BLaER1 (cell line): ENCODE measurements at regions not wholly inside any gene's neighbourhood (a gene's known extent, or its start where the extent isn't known, plus 50 kb on each side); places are given as distances from the start of the nearest gene placed in this dataset.
"Not testable (repeated sequence)": the region's sequence is repeated elsewhere in the genome, so short reads cannot be mapped to it uniquely, and the experiment has no call there.

ENCODE experiments used
- H3K27ac ChIP-seq: shearing (Covaris generic); formaldehyde crosslinking; 2 replicates; pipeline ENCODE4 v1.8.1; 2022
- H3K27me3 ChIP-seq: shearing (Covaris generic); formaldehyde crosslinking; 2 replicates; pipeline ENCODE4 v1.8.1; 2022
- H3K36me3 ChIP-seq: shearing (Covaris generic); formaldehyde crosslinking; 2 replicates; pipeline ENCODE4 v1.8.1; 2022
- H3K4me1 ChIP-seq: shearing (Covaris generic); formaldehyde crosslinking; 2 replicates; pipeline ENCODE4 v1.8.1; 2022
- H3K4me2 ChIP-seq: shearing (Covaris generic); formaldehyde crosslinking; 2 replicates; pipeline ENCODE4 v1.8.1; 2022
- H3K4me3 ChIP-seq: shearing (Covaris generic); formaldehyde crosslinking; 2 replicates; pipeline ENCODE4 v1.8.1; 2022
- H3K9ac ChIP-seq: shearing (Covaris generic); formaldehyde crosslinking; 2 replicates; pipeline ENCODE4 v1.8.1; 2022
- H3K9me3 ChIP-seq: shearing (Covaris generic); formaldehyde crosslinking; 2 replicates; pipeline ENCODE4 v1.8.1; 2022
- H4K20me1 ChIP-seq: shearing (Covaris generic); formaldehyde crosslinking; 2 replicates; pipeline ENCODE4 v1.8.1; 2022
- Cebpa-rat ChIP-seq: shearing (Covaris generic); IDR thresholded peaks from 2 replicates; pipeline ENCODE4 v1.8.1; 2022

DNA sequence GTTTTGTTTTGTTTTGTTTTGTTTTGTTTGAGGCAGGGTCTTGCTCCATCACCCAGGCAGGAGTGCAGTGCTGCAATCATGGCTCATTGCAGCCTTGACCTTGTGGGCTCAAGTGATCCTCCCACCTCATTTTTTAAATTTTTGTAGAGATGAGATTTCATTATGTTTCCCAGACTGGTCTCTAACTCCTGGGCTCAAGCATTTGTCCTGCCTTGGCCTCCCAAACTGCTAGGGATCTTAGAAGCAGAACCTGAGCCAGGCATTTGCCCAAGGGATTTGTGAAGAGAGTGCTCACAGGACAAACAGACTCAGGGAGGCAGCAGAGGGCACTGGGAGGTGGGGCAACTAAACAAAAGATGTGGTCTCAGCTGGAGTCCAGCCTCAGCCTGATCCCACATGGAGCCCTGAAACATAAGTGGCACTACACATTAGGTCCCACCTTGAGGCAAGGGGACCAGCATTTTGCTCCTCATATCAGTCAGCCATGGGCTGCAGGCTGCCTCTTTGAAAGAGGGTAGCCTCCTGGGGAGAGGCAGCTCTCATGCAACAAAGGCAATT, 86.2 kb upstream of the CMKLR1 start:
- TF ChIP-seq Cebpa-rat = no peak
- H3K9ac ChIP-seq = no peak overlapping the region
- H3K27me3 ChIP-seq = no peaks in the 10 kb centered on the region

DNA sequence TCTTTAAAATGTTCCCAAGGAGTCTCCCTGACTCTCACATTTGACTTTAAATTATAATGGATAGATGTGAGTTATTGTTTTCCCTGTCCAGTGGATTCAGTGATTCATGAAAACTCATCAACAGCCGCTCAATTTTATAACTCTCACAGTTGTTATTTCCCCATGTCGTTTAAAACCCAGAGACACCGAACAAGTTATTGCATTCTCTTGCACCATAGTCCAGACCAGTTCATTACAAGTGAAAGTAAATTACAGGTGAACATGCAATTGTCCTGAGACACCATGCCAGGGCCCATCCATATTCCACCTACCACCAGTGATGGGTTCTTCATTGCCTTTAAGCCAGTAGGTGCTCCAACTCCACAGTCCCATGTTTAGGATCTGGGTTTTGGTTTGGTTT, 85.7 kb upstream of the CMKLR1 start:
- TF ChIP-seq Cebpa-rat = no peak
- Histone ChIP-seq H3K4me3 (no peak overlapping the region), H3K9me3 (no peaks in the 10 kb centered on the region; the same call in 1 of the 2 replicates), H3K4me1 (no peaks in the 10 kb centered on the region), H3K27me3 (no peaks in the 10 kb centered on the region), H3K36me3 (no peaks in the 10 kb centered on the region), H4K20me1 (no peaks in the 10 kb centered on the region), H3K9ac (no peak overlapping the region), H3K4me2 (no peak overlapping the region), H3K27ac (no peak overlapping the region)

More for the DNA sequence above, 86.2 kb upstream of the CMKLR1 start:
- no peaks in the 10 kb centered on the region for H3K36me3 ChIP-seq
- no peaks in the 10 kb centered on the region for H3K4me1 ChIP-seq
- H3K9me3 ChIP-seq = no peaks in the 10 kb centered on the region; the same call in 1 of the 2 replicates
- no peak overlapping the region for H3K27ac ChIP-seq
- no peak overlapping the region for H3K4me2 ChIP-seq
- no peaks in the 10 kb centered on the region for H4K20me1 ChIP-seq
- no peak overlapping the region for H3K4me3 ChIP-seq

DNA sequence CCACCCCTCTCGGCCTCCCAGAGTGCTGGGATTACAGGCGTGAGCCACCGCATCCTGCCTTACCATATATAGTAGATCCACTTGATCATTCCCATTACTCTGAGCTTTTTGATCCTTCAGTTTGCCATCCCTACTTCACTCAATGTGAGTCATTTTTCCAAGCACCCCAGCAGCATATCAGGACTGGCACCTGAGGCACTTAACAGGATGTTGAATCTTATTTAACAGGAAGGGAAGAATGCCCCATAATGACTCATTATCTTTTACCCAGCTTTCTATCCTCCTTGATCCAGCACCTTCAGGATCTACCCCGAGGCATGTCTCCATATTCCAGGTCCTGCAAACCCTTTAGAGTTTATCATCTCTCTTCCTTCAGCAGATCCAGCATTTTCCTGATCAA, 84.9 kb upstream of the CMKLR1 start:
- TF ChIP-seq Cebpa-rat = no peak
- H3K27me3 ChIP-seq = no peaks in the 10 kb centered on the region
- H3K4me1 ChIP-seq = no peaks in the 10 kb centered on the region
- no peaks in the 10 kb centered on the region; the same call in 1 of the 2 replicates for H3K9me3 ChIP-seq
- no peak overlapping the region for H3K4me3 ChIP-seq
- H3K36me3 ChIP-seq = no peaks in the 10 kb centered on the region
- H3K4me2 ChIP-seq = no peak overlapping the region
- no peaks in the 10 kb centered on the region for H4K20me1 ChIP-seq
- H3K27ac ChIP-seq = no peak overlapping the region
- no peak overlapping the region for H3K9ac ChIP-seq

DNA sequence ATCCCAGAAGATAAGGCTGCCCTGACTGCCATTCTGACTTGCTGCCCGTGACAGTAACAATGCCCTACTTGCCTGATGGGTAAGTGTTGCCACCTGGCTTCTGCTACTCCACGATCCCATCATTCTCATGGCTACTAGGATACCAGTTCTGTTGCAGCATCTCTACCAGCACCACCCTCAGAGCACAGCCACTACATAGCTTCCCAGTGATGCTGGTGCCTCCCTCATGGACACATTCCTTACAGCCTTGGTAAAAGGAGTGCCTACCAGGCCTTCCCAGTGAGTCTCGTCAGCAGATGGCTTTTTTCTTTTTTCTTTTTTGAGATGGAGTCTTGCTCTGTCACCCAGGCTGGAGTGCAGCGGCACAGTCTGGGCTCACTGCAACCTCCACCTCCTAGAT, 84.4 kb upstream of the CMKLR1 start:
- H3K36me3 ChIP-seq = no peaks in the 10 kb centered on the region
- H3K9me3 ChIP-seq = no peaks in the 10 kb centered on the region; the same call in 1 of the 2 replicates
- H3K27me3 ChIP-seq = no peaks in the 10 kb centered on the region
- H3K9ac ChIP-seq = no peak overlapping the region
- H4K20me1 ChIP-seq = no peaks in the 10 kb centered on the region
- no peak overlapping the region for H3K4me3 ChIP-seq
- TF ChIP-seq Cebpa-rat = no peak
- no peak overlapping the region for H3K27ac ChIP-seq
- H3K4me1 ChIP-seq = no peaks in the 10 kb centered on the region
- H3K4me2 ChIP-seq = no peak overlapping the region

DNA sequence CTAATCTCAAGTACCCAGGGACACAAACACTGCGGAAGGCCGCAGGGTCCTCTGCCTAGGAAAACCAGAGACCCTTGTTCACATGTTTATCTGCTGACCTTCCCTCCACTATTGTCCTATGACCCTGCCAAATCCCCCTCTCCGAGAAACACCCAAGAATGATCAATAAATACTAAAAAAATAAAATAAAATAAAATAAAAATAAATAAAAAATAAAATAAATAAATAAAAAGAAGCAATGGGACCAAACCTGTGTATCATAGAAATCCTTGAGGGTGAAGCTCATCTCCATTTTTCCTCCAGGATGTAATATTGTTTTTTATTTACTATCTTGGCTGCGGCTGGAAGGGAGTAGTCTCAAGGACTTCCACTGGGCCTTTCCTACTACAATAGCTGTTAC, 82.0 kb upstream of the CMKLR1 start:
- not testable (repeated sequence) for H3K4me2 ChIP-seq, H3K36me3 ChIP-seq, H3K9me3 ChIP-seq, H3K27ac ChIP-seq, H3K27me3 ChIP-seq, H3K9ac ChIP-seq, H3K4me1 ChIP-seq, H3K4me3 ChIP-seq, H4K20me1 ChIP-seq

DNA sequence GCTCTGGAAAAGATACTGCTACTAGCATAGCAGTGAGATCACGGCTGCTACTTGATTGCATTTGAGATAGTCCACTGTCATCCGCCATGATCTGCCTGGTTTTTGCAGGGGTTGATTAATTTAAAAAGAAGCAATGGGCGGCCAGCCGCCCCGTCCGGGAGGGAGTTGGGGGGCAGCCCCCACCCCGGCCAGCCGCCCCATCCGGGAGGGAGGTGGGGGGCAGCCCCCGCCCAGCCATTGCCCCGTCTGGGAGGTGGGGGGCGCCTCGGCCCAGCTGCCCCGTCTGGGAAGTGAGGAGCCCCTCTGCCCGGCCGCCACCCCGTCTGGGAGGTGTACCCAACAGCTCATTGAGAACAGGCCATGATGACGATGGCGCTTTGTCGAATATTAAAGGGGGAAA, 81.3 kb upstream of the CMKLR1 start:
- not testable (repeated sequence) for H3K4me3 ChIP-seq, H4K20me1 ChIP-seq, H3K36me3 ChIP-seq, H3K27ac ChIP-seq, H3K4me1 ChIP-seq, H3K4me2 ChIP-seq, H3K27me3 ChIP-seq, H3K9me3 ChIP-seq, H3K9ac ChIP-seq

DNA sequence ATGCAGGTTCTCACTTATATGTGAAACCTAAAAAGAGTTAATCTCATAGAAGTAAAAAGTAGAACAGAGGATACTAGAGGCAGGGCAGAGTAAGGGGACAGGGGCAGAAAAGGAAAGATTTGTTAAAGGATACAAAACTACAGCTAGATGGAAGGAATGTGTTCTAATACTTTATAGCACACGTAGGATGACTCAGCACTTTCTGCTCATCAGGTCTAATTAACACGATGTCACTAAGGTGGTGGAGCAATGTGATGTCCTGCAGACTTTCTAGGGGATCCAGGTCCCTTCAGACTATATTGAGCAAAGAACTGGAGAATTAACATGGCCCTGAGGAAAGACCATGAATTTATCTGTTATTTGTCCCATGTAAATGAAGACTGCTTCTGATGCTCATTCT, 80.8 kb upstream of the CMKLR1 start:
- H4K20me1 ChIP-seq = no peaks in the 10 kb centered on the region
- no peak overlapping the region for H3K4me3 ChIP-seq
- H3K27ac ChIP-seq = no peak overlapping the region
- H3K27me3 ChIP-seq = no peaks in the 10 kb centered on the region
- no peak overlapping the region for H3K4me2 ChIP-seq
- no peaks in the 10 kb centered on the region for H3K4me1 ChIP-seq
- no peaks in the 10 kb centered on the region for H3K36me3 ChIP-seq
- H3K9ac ChIP-seq = no peak overlapping the region
- H3K9me3 ChIP-seq = no peaks in the 10 kb centered on the region; the same call in 1 of the 2 replicates
- TF ChIP-seq Cebpa-rat = no peak

DNA sequence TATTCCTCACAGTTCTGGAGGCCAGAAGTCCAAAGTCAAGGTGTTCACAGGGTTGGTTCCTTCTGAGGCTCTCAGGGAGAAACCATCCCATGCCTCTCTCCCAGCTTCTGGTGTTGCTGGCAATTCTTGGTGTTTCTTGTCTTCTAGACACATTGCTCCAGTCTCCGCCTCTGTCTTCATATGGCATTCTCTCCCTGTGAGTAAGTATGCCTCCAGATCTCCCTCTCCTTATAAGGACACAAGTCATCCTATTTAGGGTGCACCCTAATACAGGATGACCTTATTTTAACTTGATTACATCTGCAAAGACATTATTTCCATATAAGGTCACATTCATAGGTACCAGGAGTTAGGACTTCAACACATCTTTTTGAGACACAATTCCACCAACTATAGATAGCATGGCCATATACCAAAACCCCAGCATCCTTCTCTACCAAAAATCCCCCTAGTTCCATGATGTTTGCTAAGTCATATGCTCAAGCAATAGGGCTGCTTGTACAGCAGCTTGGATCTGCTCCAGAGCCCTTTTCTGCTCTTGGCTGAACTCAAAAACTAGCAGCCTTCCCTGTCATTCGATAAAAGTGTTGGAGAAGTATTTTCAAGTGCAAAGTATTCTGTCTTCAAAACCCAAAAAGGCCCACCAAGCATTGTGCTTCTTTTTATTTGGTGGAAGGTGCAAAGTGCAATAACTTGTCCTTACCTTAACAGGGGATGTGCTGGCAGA, 79.2 kb upstream of the CMKLR1 start:
- Histone ChIP-seq H3K27ac (no peak overlapping the region), H3K4me2 (no peak overlapping the region), H3K27me3 (no peaks in the 10 kb centered on the region), H3K4me1 (no peaks in the 10 kb centered on the region), H3K4me3 (no peak overlapping the region), H4K20me1 (no peaks in the 10 kb centered on the region), H3K36me3 (no peaks in the 10 kb centered on the region), H3K9ac (no peak overlapping the region), H3K9me3 (no peaks in the 10 kb centered on the region; the same call in 1 of the 2 replicates)
- no peak for TF ChIP-seq Cebpa-rat

DNA sequence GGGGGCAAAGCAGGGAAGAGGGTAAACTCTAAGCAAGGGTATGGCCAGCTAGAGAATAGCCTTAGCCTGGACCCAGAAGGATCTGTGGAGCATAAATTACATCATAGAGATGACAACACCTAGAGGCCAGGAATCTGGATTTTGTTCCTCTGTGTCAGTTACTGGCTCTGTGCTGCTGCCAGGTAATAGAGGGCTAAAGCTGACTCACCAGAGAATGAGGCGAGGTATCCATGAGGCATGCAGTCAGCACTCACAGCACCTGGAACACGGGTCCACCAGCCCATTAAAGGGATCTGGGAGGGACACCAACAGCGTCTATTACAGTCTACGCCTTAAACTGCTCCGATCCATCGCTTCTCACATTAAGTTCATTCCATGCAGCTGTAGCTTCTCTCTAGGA, 74.9 kb upstream of the CMKLR1 start:
- Histone ChIP-seq H3K4me1 (no peaks in the 10 kb centered on the region), H3K27me3 (no peaks in the 10 kb centered on the region), H3K36me3 (no peaks in the 10 kb centered on the region), H3K27ac (no peak overlapping the region), H4K20me1 (no peaks in the 10 kb centered on the region), H3K4me3 (no peak overlapping the region), H3K9me3 (no peaks in the 10 kb centered on the region), H3K9ac (no peak overlapping the region), H3K4me2 (no peak overlapping the region)
- no peak for TF ChIP-seq Cebpa-rat

DNA sequence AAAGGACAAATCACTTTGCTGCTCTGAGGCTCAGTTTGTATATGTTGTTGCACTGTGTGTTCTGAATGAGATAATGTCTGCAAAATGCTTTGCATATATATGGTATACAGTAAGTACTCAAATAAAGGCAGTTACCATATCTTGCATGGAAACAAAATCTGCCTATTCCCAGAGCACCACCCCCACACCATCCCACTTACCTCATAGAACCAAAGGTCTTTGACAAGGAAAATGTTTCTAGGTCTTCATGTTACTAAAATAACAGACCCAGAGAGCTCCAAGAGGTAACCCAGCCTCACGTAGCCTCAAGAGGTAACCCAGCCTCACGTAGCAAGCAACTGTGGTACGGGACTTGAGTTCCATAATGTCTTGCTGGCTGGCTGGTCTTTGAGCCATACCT, 71.6 kb upstream of the CMKLR1 start:
- Histone ChIP-seq H3K9ac (no peak overlapping the region), H3K27ac (no peak overlapping the region), H4K20me1 (no peaks in the 10 kb centered on the region), H3K4me1 (no peaks in the 10 kb centered on the region), H3K27me3 (no peaks in the 10 kb centered on the region), H3K4me2 (no peak overlapping the region), H3K4me3 (no peak overlapping the region), H3K36me3 (no peaks in the 10 kb centered on the region), H3K9me3 (peaks cover 10% of the 10 kb centered on the region)
- TF ChIP-seq Cebpa-rat = no peak

DNA sequence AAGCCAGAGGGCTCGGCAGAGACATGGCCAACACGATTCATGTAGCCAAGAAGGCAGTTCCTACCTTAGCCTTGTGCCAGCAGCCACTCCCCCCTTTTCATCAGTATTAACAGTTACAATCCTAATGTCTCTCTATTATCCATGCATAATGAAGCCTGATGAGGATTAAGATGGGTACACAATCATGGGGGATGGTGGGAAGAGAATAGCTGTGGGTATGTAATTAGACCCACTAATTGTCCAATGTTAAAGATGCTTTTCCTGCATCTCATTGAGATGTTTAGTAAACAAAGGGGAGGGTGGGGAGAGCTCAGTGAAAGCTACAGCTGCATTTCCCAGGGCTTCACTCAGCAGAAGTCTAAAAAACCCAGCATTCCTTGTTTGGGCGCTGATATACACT, 70.4 kb upstream of the CMKLR1 start:
- H3K4me3 ChIP-seq = no peak overlapping the region
- H3K36me3 ChIP-seq = no peaks in the 10 kb centered on the region
- no peaks in the 10 kb centered on the region for H4K20me1 ChIP-seq
- no peaks in the 10 kb centered on the region for H3K27me3 ChIP-seq
- no peaks in the 10 kb centered on the region for H3K4me1 ChIP-seq
- H3K9ac ChIP-seq = no peak overlapping the region
- H3K9me3 ChIP-seq = peaks cover 10% of the 10 kb centered on the region
- no peak overlapping the region for H3K27ac ChIP-seq
- no peak overlapping the region for H3K4me2 ChIP-seq
- no peak for TF ChIP-seq Cebpa-rat
